ENCODE measurements at regions not wholly inside any gene's neighbourhood (a gene's known extent, or its start where the extent isn't known, plus 50 kb on each side); places are given as distances from the start of the nearest gene placed in this dataset.

GRCh38 chr13:22080832-22081231 is 410.0 kb downstream of the FGF9 start:
- H3K4me1 Mint-ChIP-seq (ENCODE audit: low read depth) = peaks cover 39% of the 10 kb centered on the region
- no peak for ATAC-seq
- no peaks in the 10 kb centered on the region for H3K27me3 Mint-ChIP-seq (ENCODE audit: low read depth)
- H3K36me3 Mint-ChIP-seq (ENCODE audit: insufficient read depth) = peaks cover 2% of the 10 kb centered on the region
- H3K9me3 Mint-ChIP-seq = no peaks in the 10 kb centered on the region
- H3K4me3 Mint-ChIP-seq = no peak overlapping the region
- DNase-seq = no peak

GRCh38 chr13:22081430-22081829 is 410.6 kb downstream of the FGF9 start:
- ATAC-seq (no peak), DNase-seq (no peak)
- Mint-ChIP-seq H3K27me3 (ENCODE audit: low read depth) (no peaks in the 10 kb centered on the region), H3K4me3 (no peak overlapping the region), H3K9me3 (no peaks in the 10 kb centered on the region), H3K36me3 (ENCODE audit: insufficient read depth) (peaks cover 2% of the 10 kb centered on the region), H3K4me1 (ENCODE audit: low read depth) (peaks cover 36% of the 10 kb centered on the region)

GRCh38 chr13:22082030-22082429 is 411.2 kb downstream of the FGF9 start:
- H3K9me3 Mint-ChIP-seq = no peaks in the 10 kb centered on the region
- peaks cover 2% of the 10 kb centered on the region for H3K36me3 Mint-ChIP-seq (ENCODE audit: insufficient read depth)
- peaks cover 30% of the 10 kb centered on the region for H3K4me1 Mint-ChIP-seq (ENCODE audit: low read depth)
- ATAC-seq = no peak
- no peak overlapping the region for H3K4me3 Mint-ChIP-seq
- DNase-seq = no peak
- H3K27me3 Mint-ChIP-seq (ENCODE audit: low read depth) = no peaks in the 10 kb centered on the region

GRCh38 chr13:22082437-22083100 is 411.7 kb downstream of the FGF9 start:
- Mint-ChIP-seq H3K27me3 (ENCODE audit: low read depth) (no peaks in the 10 kb centered on the region), H3K36me3 (ENCODE audit: insufficient read depth) (peaks cover 2% of the 10 kb centered on the region), H3K9me3 (no peaks in the 10 kb centered on the region), H3K4me3 (peak overlapping the region; percentile 14), H3K4me1 (ENCODE audit: low read depth) (peaks cover 24% of the 10 kb centered on the region)
- no peak for DNase-seq
- ATAC-seq = peak; percentile 51 to 62

- peaks cover 18% of the 10 kb centered on the region for H3K4me1 Mint-ChIP-seq (ENCODE audit: low read depth)
- no peaks in the 10 kb centered on the region for H3K9me3 Mint-ChIP-seq
- no peaks in the 10 kb centered on the region for H3K27me3 Mint-ChIP-seq (ENCODE audit: low read depth)
- peaks cover under 1% of the 10 kb centered on the region for H3K36me3 Mint-ChIP-seq (ENCODE audit: insufficient read depth)
- no peak overlapping the region for H3K4me3 Mint-ChIP-seq
- DNase-seq = no peak
- no peak for ATAC-seq
Observed at GRCh38 chr13:22085001-22085400, 414.1 kb downstream of the FGF9 start.

- H3K36me3 Mint-ChIP-seq (ENCODE audit: insufficient read depth) = no peaks in the 10 kb centered on the region
- DNase-seq = no peak
- no peaks in the 10 kb centered on the region for H3K27me3 Mint-ChIP-seq (ENCODE audit: low read depth)
- H3K4me1 Mint-ChIP-seq (ENCODE audit: low read depth) = peaks cover 15% of the 10 kb centered on the region
- ATAC-seq = no peak
- no peak overlapping the region for H3K4me3 Mint-ChIP-seq
- H3K9me3 Mint-ChIP-seq = no peaks in the 10 kb centered on the region
Observed at GRCh38 chr13:22086597-22087330, 415.9 kb downstream of the FGF9 start.

GRCh38 chr13:22090106-22090505 is 419.2 kb downstream of the FGF9 start:
- Mint-ChIP-seq H3K36me3 (ENCODE audit: insufficient read depth) (peaks cover under 1% of the 10 kb centered on the region), H3K4me3 (no peak overlapping the region)
- no peak for ATAC-seq

GRCh38 chr13:22091222-22091970 is 420.5 kb downstream of the FGF9 start:
- DNase-seq = no peak

More at GRCh38 chr13:22090106-22090505, 419.2 kb downstream of the FGF9 start:
- no peak for DNase-seq
- Mint-ChIP-seq H3K4me1 (ENCODE audit: low read depth) (no peaks in the 10 kb centered on the region), H3K9me3 (peaks cover 1% of the 10 kb centered on the region), H3K27me3 (ENCODE audit: low read depth) (no peaks in the 10 kb centered on the region)

GRCh38 chr13:22091971-22092300 is 421.1 kb downstream of the FGF9 start:
- H3K27me3 Mint-ChIP-seq (ENCODE audit: low read depth) = no peaks in the 10 kb centered on the region
- ATAC-seq (no peak), DNase-seq (no peak)
- H3K9me3 Mint-ChIP-seq = peaks cover 5% of the 10 kb centered on the region
- peaks cover 1% of the 10 kb centered on the region for H3K36me3 Mint-ChIP-seq (ENCODE audit: insufficient read depth)
- no peak overlapping the region for H3K4me3 Mint-ChIP-seq
- no peaks in the 10 kb centered on the region for H3K4me1 Mint-ChIP-seq (ENCODE audit: low read depth)

More at GRCh38 chr13:22091222-22091970, 420.5 kb downstream of the FGF9 start:
- H3K4me1 Mint-ChIP-seq (ENCODE audit: low read depth) = no peaks in the 10 kb centered on the region
- peaks cover 5% of the 10 kb centered on the region for H3K9me3 Mint-ChIP-seq
- ATAC-seq = no peak
- H3K4me3 Mint-ChIP-seq = no peak overlapping the region
- H3K36me3 Mint-ChIP-seq (ENCODE audit: insufficient read depth) = peaks cover 1% of the 10 kb centered on the region
- no peaks in the 10 kb centered on the region for H3K27me3 Mint-ChIP-seq (ENCODE audit: low read depth)

GRCh38 chr13:22092791-22093560 is 422.1 kb downstream of the FGF9 start:
- Mint-ChIP-seq H3K9me3 (peaks cover 5% of the 10 kb centered on the region), H3K4me3 (no peak overlapping the region), H3K27me3 (ENCODE audit: low read depth) (no peaks in the 10 kb centered on the region), H3K36me3 (ENCODE audit: insufficient read depth) (peaks cover 1% of the 10 kb centered on the region), H3K4me1 (ENCODE audit: low read depth) (no peaks in the 10 kb centered on the region)
- DNase-seq (no peak), ATAC-seq (no peak)

GRCh38 chr13:22095794-22096193 is 424.9 kb downstream of the FGF9 start:
- no peaks in the 10 kb centered on the region for H3K27me3 Mint-ChIP-seq (ENCODE audit: low read depth)
- no peak for DNase-seq
- no peaks in the 10 kb centered on the region for H3K4me1 Mint-ChIP-seq (ENCODE audit: low read depth)
- ATAC-seq = no peak
- no peak overlapping the region for H3K4me3 Mint-ChIP-seq
- peaks cover 1% of the 10 kb centered on the region for H3K36me3 Mint-ChIP-seq (ENCODE audit: insufficient read depth)
- peaks cover 5% of the 10 kb centered on the region for H3K9me3 Mint-ChIP-seq

GRCh38 chr13:22099585-22099984 is 428.7 kb downstream of the FGF9 start:
- peaks cover 1% of the 10 kb centered on the region for H3K36me3 Mint-ChIP-seq (ENCODE audit: insufficient read depth)
- no peak overlapping the region for H3K4me3 Mint-ChIP-seq
- ATAC-seq = no peak
- peaks cover 5% of the 10 kb centered on the region for H3K9me3 Mint-ChIP-seq
- no peaks in the 10 kb centered on the region for H3K27me3 Mint-ChIP-seq (ENCODE audit: low read depth)
- no peak for DNase-seq
- H3K4me1 Mint-ChIP-seq (ENCODE audit: low read depth) = peaks cover 6% of the 10 kb centered on the region

- no peak for ATAC-seq
- no peak overlapping the region for H3K4me3 Mint-ChIP-seq
- no peaks in the 10 kb centered on the region for H3K9me3 Mint-ChIP-seq
- no peaks in the 10 kb centered on the region for H3K36me3 Mint-ChIP-seq (ENCODE audit: insufficient read depth)
- H3K27me3 Mint-ChIP-seq (ENCODE audit: low read depth) = no peaks in the 10 kb centered on the region
- DNase-seq = no peak
- H3K4me1 Mint-ChIP-seq (ENCODE audit: low read depth) = peaks cover 26% of the 10 kb centered on the region
Observed at GRCh38 chr13:22102271-22102670, 431.4 kb downstream of the FGF9 start.
